H1 (cell line): ENCODE measurements at regions not wholly inside any gene's neighbourhood (a gene's known extent, or its start where the extent isn't known, plus 50 kb on each side); places are given as distances from the start of the nearest gene placed in this dataset.
A peak's percentile ranks its signal among the peaks of the same experiment; 100 is the strongest.

Experiments
- CTCF ChIA-PET: fragments of 300-600 bp; sonication (Branson Sonifier 250); formaldehyde crosslinking; loops from one replicate; lab custom pipeline; 2021; ENCODE audit not compliant: partially characterized antibody; lab: Charles Lee
- POLR2A ChIA-PET: fragments of 300-600 bp; sonication (Branson Sonifier 250); formaldehyde crosslinking; loops from one replicate; lab custom pipeline; 2021; ENCODE audit warnings: inconsistent platforms; ENCODE audit not compliant: partially characterized antibody; lab: Charles Lee
- DNase-seq, 2 experiments: peaks; one replicate each; pipeline versions ENCODE4 v3.0.0 to v3.0.0-alpha.2; 2010 to 2022; ENCODE audit warnings: low spot score in 2 of 2, low read depth in 1 of 2, mixed read lengths in 1 of 2
- FAIRE-seq: peaks from 2 replicates; lab custom pipeline; 2011; peaks lifted over from hg19 to GRCh38; lab: Jason Lieb, UNC
- H2AFZ ChIP-seq: 2 replicates; pipeline ENCODE4 v1.8.1; 2012; ENCODE audit warnings: low read length, inconsistent platforms
- H2AK5ac ChIP-seq: 2 replicates; pipeline ENCODE4 v1.6.1; 2013; ENCODE audit warnings: low read depth, low read length
- H2BK120ac ChIP-seq: replicated peaks from 2 replicates; pipeline ENCODE3; 2013; ENCODE audit warnings: low read depth, low read length, inconsistent platforms
- H2BK12ac ChIP-seq: 2 replicates; pipeline ENCODE4 v1.6.1; 2013; ENCODE audit warnings: low read depth, low read length
- H2BK15ac ChIP-seq: 2 replicates; pipeline ENCODE4 v1.6.1; 2013; ENCODE audit warnings: low read length
- H2BK20ac ChIP-seq: 2 replicates; pipeline ENCODE4 v1.6.1; 2013; ENCODE audit warnings: low read length
- H2BK5ac ChIP-seq: 2 replicates; pipeline ENCODE4 v1.6.1; 2013; ENCODE audit warnings: low read depth, low read length
- H3K14ac ChIP-seq: 2 replicates; pipeline ENCODE4 v1.6.1; 2013; ENCODE audit warnings: inconsistent platforms; ENCODE audit not compliant: insufficient read length
- H3K18ac ChIP-seq: 2 replicates; pipeline ENCODE4 v1.6.1; 2013; ENCODE audit warnings: low read length; ENCODE audit errors: extremely low read depth
- H3K23ac ChIP-seq: 2 replicates; pipeline ENCODE4 v1.6.1; 2013; ENCODE audit warnings: inconsistent platforms; ENCODE audit not compliant: insufficient read length
- H3K23me2 ChIP-seq: 2 replicates; pipeline ENCODE4 v1.6.1; 2013; ENCODE audit warnings: low read depth, low read length
- H3K27ac ChIP-seq: 2 replicates; pipeline ENCODE4 v1.6.1; 2011; ENCODE audit warnings: low read depth, low read length, inconsistent platforms
- H3K27me3 ChIP-seq, 4 experiments: replicated peaks in 1 of 4; 1 replicate in 1 of 4; 2 replicates in 3 of 4; pipeline versions ENCODE4 v1.6.1 to v1.8.1; 2011 to 2013; ENCODE audit warnings: low read length in 3 of 4, mild to moderate bottlenecking in 3 of 4, inconsistent platforms in 2 of 4, mixed read lengths in 2 of 4, moderate library complexity in 1 of 4; ENCODE audit not compliant: control insufficient read depth in 3 of 4, insufficient read depth in 3 of 4; ENCODE audit errors: extremely low read depth in 1 of 4
- H3K36me3 ChIP-seq, 4 experiments: 2 replicates each; pipeline versions ENCODE4 v1.6.1 to v1.8.1; 2011 to 2013; ENCODE audit warnings: mild to moderate bottlenecking in 4 of 4, low read length in 3 of 4, moderate library complexity in 2 of 4, control low read depth in 1 of 4, inconsistent platforms in 1 of 4; ENCODE audit not compliant: insufficient read depth in 4 of 4, control insufficient read depth in 2 of 4
- H3K4ac ChIP-seq: replicated peaks from 2 replicates; pipeline ENCODE3; 2013; ENCODE audit warnings: low read length, low read depth, mixed read lengths, inconsistent platforms; ENCODE audit not compliant: insufficient read length
- H3K4me1 ChIP-seq, 4 experiments: replicated peaks in 1 of 4; 1 replicate in 1 of 4; 2 replicates in 3 of 4; pipeline versions ENCODE4 v1.6.1 to v1.8.1; 2011 to 2013; ENCODE audit warnings: low read length in 3 of 4, inconsistent platforms in 2 of 4, mixed read lengths in 1 of 4; ENCODE audit not compliant: insufficient read depth in 4 of 4, control insufficient read depth in 3 of 4
- H3K4me2 ChIP-seq, 2 experiments: 2 replicates each; pipeline versions ENCODE4 v1.6.1 to v1.8.1; 2011 to 2013; ENCODE audit warnings: low read depth in 2 of 2, low read length in 2 of 2, control low read depth in 1 of 2, inconsistent platforms in 1 of 2, mild to moderate bottlenecking in 1 of 2; ENCODE audit not compliant: insufficient read depth in 1 of 2
- H3K4me3 ChIP-seq, 4 experiments: fragments of 200-600, 300-600 bp in 1 of 4; sonication (generic), shearing (Covaris generic), sonication (Bioruptor Twin) in 1 of 4; 2 replicates each; pipeline versions ENCODE4 v1.5.1 to v1.8.1; 2011 to 2016; ENCODE audit warnings: low read length in 4 of 4, low read depth in 3 of 4, control low read depth in 2 of 4, inconsistent platforms in 2 of 4, mild to moderate bottlenecking in 2 of 4, mixed read lengths in 1 of 4, moderate library complexity in 1 of 4; ENCODE audit not compliant: insufficient read depth in 2 of 4; ENCODE audit errors: extremely low read depth in 1 of 4
- H3K56ac ChIP-seq: replicated peaks from 2 replicates; pipeline ENCODE3; 2013; ENCODE audit warnings: low read depth, mild to moderate bottlenecking, mixed read lengths, low read length, inconsistent platforms; ENCODE audit not compliant: insufficient read length
- H3K79me1 ChIP-seq: 2 replicates; pipeline ENCODE4 v1.6.1; 2013; ENCODE audit warnings: low read depth, low read length, control low read depth
- H3K79me2 ChIP-seq, 2 experiments: 2 replicates each; pipeline versions ENCODE4 v1.6.1 to v1.8.1; 2012 to 2013; ENCODE audit warnings: low read length in 2 of 2, mild to moderate bottlenecking in 2 of 2, inconsistent platforms in 1 of 2; ENCODE audit not compliant: insufficient read depth in 2 of 2, control insufficient read depth in 1 of 2
- H3K9ac ChIP-seq, 4 experiments: replicated peaks in 1 of 4; 1 replicate in 1 of 4; 2 replicates in 3 of 4; pipeline versions ENCODE4 v1.6.1 to v1.8.1; 2011 to 2013; ENCODE audit warnings: low read depth in 3 of 4, low read length in 3 of 4, control low read depth in 2 of 4, mild to moderate bottlenecking in 2 of 4, moderate library complexity in 2 of 4, inconsistent platforms in 1 of 4; ENCODE audit errors: extremely low read depth in 1 of 4
- H3K9me3 ChIP-seq, 2 experiments: 2 replicates each; pipeline versions ENCODE4 v1.6.1 to v1.8.1; 2012 to 2013; ENCODE audit warnings: mild to moderate bottlenecking in 2 of 2, moderate library complexity in 2 of 2, control low read depth in 1 of 2, inconsistent platforms in 1 of 2, low read depth in 1 of 2, low read length in 1 of 2, mixed read lengths in 1 of 2; ENCODE audit not compliant: insufficient read depth in 2 of 2
- H4K20me1 ChIP-seq, 2 experiments: replicated peaks in 1 of 2; 2 replicates each; pipeline versions ENCODE3 to v1.8.1; 2011 to 2013; ENCODE audit warnings: inconsistent platforms in 2 of 2, low read length in 2 of 2, mild to moderate bottlenecking in 1 of 2; ENCODE audit not compliant: insufficient read depth in 2 of 2, control insufficient read depth in 1 of 2
- H4K5ac ChIP-seq: 2 replicates; pipeline ENCODE4 v1.6.1; 2013; ENCODE audit warnings: low read length, low read depth, mixed read lengths, inconsistent platforms; ENCODE audit not compliant: insufficient read length
- H4K8ac ChIP-seq: 2 replicates; pipeline ENCODE4 v1.8.0; 2013; ENCODE audit warnings: mild to moderate bottlenecking, moderate library complexity, low read length, inconsistent platforms; ENCODE audit not compliant: insufficient read depth; ENCODE audit errors: extremely low read depth
- H4K91ac ChIP-seq: replicated peaks from 2 replicates; pipeline ENCODE3; 2013; ENCODE audit warnings: low read length, mixed read lengths, inconsistent platforms; ENCODE audit not compliant: insufficient read length
- MAFK ChIP-seq: IDR thresholded peaks from 2 replicates; pipeline ENCODE4 v1.6.1; 2012; ENCODE audit warnings: low read depth, mild to moderate bottlenecking, improper control_type of control experiment, low read length
- WGBS, 2 experiments: shearing (Covaris generic) in 1 of 2; methylation state at CpG; one replicate each; pipeline versions ENCODE4 v1.1.6 to v1.1.7; 2013 to 2015; ENCODE audit warnings: low lambda C conversion rate in 2 of 2, mixed read lengths in 2 of 2, inconsistent platforms in 1 of 2, low coverage in 1 of 2, missing lambda C conversion rate in 1 of 2; ENCODE audit not compliant: insufficient replicate concordance in 2 of 2, insufficient coverage in 1 of 2, insufficient read length in 1 of 2; ENCODE audit errors: extremely low coverage in 1 of 2, missing lambda C conversion rate in 1 of 2; 5-methylcytosine and 5-hydroxymethylcytosine counted together

- Histone ChIP-seq H3K4me1 (no peaks in the 10 kb centered on the region; a peak in 1 of 7 replicates), H4K8ac (no peak overlapping the region), H3K56ac (no peak overlapping the region), H3K23ac (no peak overlapping the region), H3K4me3 (no peak overlapping the region), H2BK5ac (no peak overlapping the region), H4K20me1 (no peaks in the 10 kb centered on the region), H2BK15ac (no peak overlapping the region), H3K36me3 (no peaks in the 10 kb centered on the region), H3K79me1 (no peaks in the 10 kb centered on the region), H3K14ac (no peak overlapping the region), H3K4ac (no peak overlapping the region), H3K4me2 (no peak overlapping the region), H4K91ac (no peak overlapping the region), H3K9ac (no peak overlapping the region), H3K9me3 (no peaks in the 10 kb centered on the region), H2BK120ac (no peak overlapping the region), H2AFZ (no peak overlapping the region), H3K18ac (no peak overlapping the region), H3K79me2 (no peaks in the 10 kb centered on the region), H4K5ac (no peak overlapping the region), H3K27ac (no peak overlapping the region), H3K23me2 (no peaks in the 10 kb centered on the region), H2AK5ac (no peak overlapping the region), H2BK12ac (no peak overlapping the region), H3K27me3 (peaks cover 0 to 4% (median 0%) of the 10 kb centered on the region in 4 experiments; a peak in 1 of 7 replicates), H2BK20ac (no peak overlapping the region)
- CTCF ChIA-PET, result interaction anchor here (0.7 kb wide), 1 partner anchor 291 kb away, joined by 3 read pairs; no protein-coding TSS in a partner anchor
- no peak for TF ChIP-seq MAFK
- no peak for FAIRE-seq
- POLR2A ChIA-PET, result no interaction called here
- 97% methylated on average over 22 of the region's 24 CpGs; no CpG with 5 or more reads in 1 of the 2 experiments for WGBS, 2 experiments
- DNase-seq, result peak in 1 of 2 experiments; percentile 37
Observed at GRCh38 chr22:49014227-49015201, 813.2 kb downstream of the BRD1 start.
